Duodenal mucosa (tissue), 2 donors: ENCODE measurements at regions not wholly inside any gene's neighbourhood (a gene's known extent, or its start where the extent isn't known, plus 50 kb on each side); places are given as distances from the start of the nearest gene placed in this dataset.

Experiments used
- H3K27ac ChIP-seq: one replicate; pipeline ENCODE4 v1.7.0; 2013; ENCODE audit warnings: low read depth, low read length
- H3K27me3 ChIP-seq, 2 donors: one replicate each; pipeline ENCODE4 v1.7.0; 2013; ENCODE audit warnings: low read length in 2 of 2, control low read depth in 1 of 2; ENCODE audit not compliant: insufficient read depth in 2 of 2, control insufficient read depth in 1 of 2
- H3K36me3 ChIP-seq, 2 donors: one replicate each; pipeline ENCODE4 v1.7.0; 2013; ENCODE audit warnings: low read length in 2 of 2, control low read depth in 1 of 2; ENCODE audit not compliant: insufficient read depth in 2 of 2, control insufficient read depth in 1 of 2
- H3K4me1 ChIP-seq, 2 donors: one replicate each; pipeline ENCODE4 v1.7.0; 2013; ENCODE audit warnings: low read length in 2 of 2, control low read depth in 1 of 2; ENCODE audit not compliant: insufficient read depth in 2 of 2, control insufficient read depth in 1 of 2
- H3K4me3 ChIP-seq, 2 donors: one replicate each; pipeline ENCODE4 v1.7.0; 2013; ENCODE audit warnings: low read length in 2 of 2, low read depth in 1 of 2
- H3K9ac ChIP-seq, 2 donors: one replicate each; pipeline ENCODE4 v1.7.0; 2013; ENCODE audit warnings: low read length in 2 of 2, low read depth in 1 of 2
- H3K9me3 ChIP-seq, 2 donors: one replicate each; pipeline ENCODE4 v1.7.0; 2013; ENCODE audit warnings: low read length in 2 of 2, control low read depth in 1 of 2; ENCODE audit not compliant: control insufficient read depth in 1 of 2

GRCh38 chr2:144094408-144095151 is 425.3 kb downstream of the ZEB2 start:
- Histone ChIP-seq H3K9ac (no peak overlapping the region), H3K27me3 (no peaks in the 10 kb centered on the region), H3K36me3 (no peaks in the 10 kb centered on the region), H3K4me3 (no peak overlapping the region), H3K9me3 (no peaks in the 10 kb centered on the region), H3K27ac (no peak overlapping the region), H3K4me1 (no peaks in the 10 kb centered on the region)

GRCh38 chr2:144091622-144092021 is 428.3 kb downstream of the ZEB2 start:
- H3K36me3 ChIP-seq, result no peaks in the 10 kb centered on the region
- no peaks in the 10 kb centered on the region for H3K4me1 ChIP-seq
- H3K27ac ChIP-seq, result no peak overlapping the region
- no peaks in the 10 kb centered on the region for H3K9me3 ChIP-seq
- no peak overlapping the region for H3K4me3 ChIP-seq
- H3K9ac ChIP-seq, result no peak overlapping the region
- H3K27me3 ChIP-seq, result no peaks in the 10 kb centered on the region

- no peak overlapping the region for H3K4me3 ChIP-seq
- H3K9me3 ChIP-seq, result no peaks in the 10 kb centered on the region
- H3K9ac ChIP-seq, result no peak overlapping the region
- H3K4me1 ChIP-seq, result no peaks in the 10 kb centered on the region
- no peaks in the 10 kb centered on the region for H3K36me3 ChIP-seq
- no peak overlapping the region for H3K27ac ChIP-seq
- H3K27me3 ChIP-seq, result no peaks in the 10 kb centered on the region
Measured at GRCh38 chr2:144088863-144089262, 431.1 kb downstream of the ZEB2 start.

GRCh38 chr2:144086965-144087364 is 433.0 kb downstream of the ZEB2 start:
- no peak overlapping the region for H3K27ac ChIP-seq
- no peak overlapping the region for H3K4me3 ChIP-seq
- no peak overlapping the region for H3K9ac ChIP-seq
- no peaks in the 10 kb centered on the region for H3K9me3 ChIP-seq
- no peaks in the 10 kb centered on the region for H3K36me3 ChIP-seq
- no peaks in the 10 kb centered on the region for H3K4me1 ChIP-seq
- H3K27me3 ChIP-seq, result no peaks in the 10 kb centered on the region

- no peaks in the 10 kb centered on the region for H3K27me3 ChIP-seq
- no peak overlapping the region for H3K9ac ChIP-seq
- no peaks in the 10 kb centered on the region for H3K36me3 ChIP-seq
- H3K9me3 ChIP-seq, result no peaks in the 10 kb centered on the region
- no peaks in the 10 kb centered on the region for H3K4me1 ChIP-seq
- no peak overlapping the region for H3K27ac ChIP-seq
- H3K4me3 ChIP-seq, result no peak overlapping the region
Measured at GRCh38 chr2:144085016-144085415, 434.9 kb downstream of the ZEB2 start.

- Histone ChIP-seq H3K9me3 (no peaks in the 10 kb centered on the region), H3K9ac (no peak overlapping the region), H3K36me3 (no peaks in the 10 kb centered on the region), H3K27me3 (no peaks in the 10 kb centered on the region), H3K27ac (no peak overlapping the region), H3K4me3 (no peak overlapping the region), H3K4me1 (no peaks in the 10 kb centered on the region)
Measured at GRCh38 chr2:144084114-144084661, 435.7 kb downstream of the ZEB2 start.

GRCh38 chr2:144083211-144083610 is 436.7 kb downstream of the ZEB2 start:
- Histone ChIP-seq H3K9ac (no peak overlapping the region), H3K9me3 (no peaks in the 10 kb centered on the region)

GRCh38 chr2:144082777-144083176 is 437.1 kb downstream of the ZEB2 start:
- Histone ChIP-seq H3K4me1 (no peaks in the 10 kb centered on the region), H3K27me3 (no peaks in the 10 kb centered on the region), H3K9me3 (no peaks in the 10 kb centered on the region), H3K27ac (no peak overlapping the region), H3K9ac (no peak overlapping the region), H3K4me3 (no peak overlapping the region), H3K36me3 (no peaks in the 10 kb centered on the region)

More at GRCh38 chr2:144083211-144083610, 436.7 kb downstream of the ZEB2 start:
- no peak overlapping the region for H3K4me3 ChIP-seq
- H3K27ac ChIP-seq, result no peak overlapping the region
- H3K4me1 ChIP-seq, result no peaks in the 10 kb centered on the region
- no peaks in the 10 kb centered on the region for H3K27me3 ChIP-seq
- H3K36me3 ChIP-seq, result no peaks in the 10 kb centered on the region

GRCh38 chr2:144082327-144082726 is 437.6 kb downstream of the ZEB2 start:
- H3K27ac ChIP-seq, result no peak overlapping the region
- H3K27me3 ChIP-seq, result no peaks in the 10 kb centered on the region
- H3K4me3 ChIP-seq, result no peak overlapping the region
- H3K9ac ChIP-seq, result no peak overlapping the region
- no peaks in the 10 kb centered on the region for H3K4me1 ChIP-seq
- no peaks in the 10 kb centered on the region for H3K36me3 ChIP-seq
- no peaks in the 10 kb centered on the region for H3K9me3 ChIP-seq

- no peak overlapping the region for H3K27ac ChIP-seq
- no peak overlapping the region for H3K4me3 ChIP-seq
- no peaks in the 10 kb centered on the region for H3K4me1 ChIP-seq
- H3K36me3 ChIP-seq, result no peaks in the 10 kb centered on the region
- H3K9ac ChIP-seq, result no peak overlapping the region
- H3K27me3 ChIP-seq, result no peaks in the 10 kb centered on the region
- H3K9me3 ChIP-seq, result no peaks in the 10 kb centered on the region
Measured at GRCh38 chr2:144081272-144081671, 438.6 kb downstream of the ZEB2 start.
